DND-41 (cell line): ENCODE measurements at regions not wholly inside any gene's neighbourhood (a gene's known extent, or its start where the extent isn't known, plus 50 kb on each side); places are given as distances from the start of the nearest gene placed in this dataset.

Experiments
- ATAC-seq: fragments of 200-7000 bp; cut with Tn5 transposase; 3 replicates; pipeline ENCODE4 v1.9.1; 2021; ENCODE audit warnings: low read depth; ENCODE audit not compliant: insufficient read depth
- DNase-seq: peaks from one replicate; pipeline ENCODE4 v3.0.0-alpha.2; 2020
- H2AFZ ChIP-seq: 2 replicates; pipeline ENCODE4 v1.6.0; 2012; ENCODE audit warnings: low read depth, low read length
- H3K27ac ChIP-seq: 2 replicates; pipeline ENCODE4 v1.5.1; 2012; ENCODE audit warnings: low read length, inconsistent platforms
- H3K27me3 ChIP-seq: fragments of 200-600 bp; sonication (generic); 2 replicates; pipeline ENCODE4 v1.6.0; 2012; ENCODE audit warnings: low read length, mild to moderate bottlenecking, inconsistent platforms; ENCODE audit not compliant: insufficient read depth, poor library complexity
- H3K36me3 ChIP-seq: 2 replicates; pipeline ENCODE4 v1.5.1; 2012; ENCODE audit warnings: low read length, inconsistent platforms; ENCODE audit not compliant: insufficient read depth
- H3K4me1 ChIP-seq: 2 replicates; pipeline ENCODE4 v1.5.1; 2012; ENCODE audit warnings: mild to moderate bottlenecking, low read length; ENCODE audit not compliant: insufficient read depth
- H3K4me2 ChIP-seq: 2 replicates; pipeline ENCODE4 v1.6.0; 2012; ENCODE audit warnings: mild to moderate bottlenecking, moderate library complexity, low read length, inconsistent platforms; ENCODE audit not compliant: insufficient read depth
- H3K4me3 ChIP-seq, 2 experiments: fragments of 200-600 bp in 1 of 2; shearing (Covaris generic) in 1 of 2; 2 replicates each; pipeline ENCODE4 v1.5.1; 2012 to 2016; ENCODE audit warnings: inconsistent platforms in 2 of 2, low read length in 2 of 2, mild to moderate bottlenecking in 2 of 2, low read depth in 1 of 2, moderate library complexity in 1 of 2
- H3K79me2 ChIP-seq: 2 replicates; pipeline ENCODE4 v1.6.0; 2012; ENCODE audit warnings: low read length, inconsistent platforms; ENCODE audit not compliant: insufficient read depth
- H3K9ac ChIP-seq: 2 replicates; pipeline ENCODE4 v1.6.0; 2012; ENCODE audit warnings: low read depth, mild to moderate bottlenecking, inconsistent platforms, low read length, moderate library complexity
- H3K9me3 ChIP-seq: 2 replicates; pipeline ENCODE4 v1.5.1; 2012; ENCODE audit warnings: low read length, moderate library complexity, mild to moderate bottlenecking, inconsistent platforms; ENCODE audit not compliant: insufficient read depth, severe bottlenecking
- H4K20me1 ChIP-seq: 2 replicates; pipeline ENCODE4 v1.6.0; 2012; ENCODE audit warnings: low read length; ENCODE audit not compliant: insufficient read depth
- EZH2 ChIP-seq: IDR thresholded peaks from 3 replicates; pipeline ENCODE4 v1.6.1; 2012; ENCODE audit warnings: borderline replicate concordance, low read depth, mild to moderate bottlenecking, moderate library complexity, low read length, inconsistent platforms; ENCODE audit not compliant: severe bottlenecking
- TF ChIP-seq, protein P1 (sequence below): IDR thresholded peaks from 2 replicates; pipeline ENCODE4 v1.5.1; 2012; ENCODE audit warnings: borderline replicate concordance, low read length, moderate library complexity, mild to moderate bottlenecking; ENCODE audit not compliant: poor library complexity, severe bottlenecking; ENCODE audit errors: extremely low read depth

DNA sequence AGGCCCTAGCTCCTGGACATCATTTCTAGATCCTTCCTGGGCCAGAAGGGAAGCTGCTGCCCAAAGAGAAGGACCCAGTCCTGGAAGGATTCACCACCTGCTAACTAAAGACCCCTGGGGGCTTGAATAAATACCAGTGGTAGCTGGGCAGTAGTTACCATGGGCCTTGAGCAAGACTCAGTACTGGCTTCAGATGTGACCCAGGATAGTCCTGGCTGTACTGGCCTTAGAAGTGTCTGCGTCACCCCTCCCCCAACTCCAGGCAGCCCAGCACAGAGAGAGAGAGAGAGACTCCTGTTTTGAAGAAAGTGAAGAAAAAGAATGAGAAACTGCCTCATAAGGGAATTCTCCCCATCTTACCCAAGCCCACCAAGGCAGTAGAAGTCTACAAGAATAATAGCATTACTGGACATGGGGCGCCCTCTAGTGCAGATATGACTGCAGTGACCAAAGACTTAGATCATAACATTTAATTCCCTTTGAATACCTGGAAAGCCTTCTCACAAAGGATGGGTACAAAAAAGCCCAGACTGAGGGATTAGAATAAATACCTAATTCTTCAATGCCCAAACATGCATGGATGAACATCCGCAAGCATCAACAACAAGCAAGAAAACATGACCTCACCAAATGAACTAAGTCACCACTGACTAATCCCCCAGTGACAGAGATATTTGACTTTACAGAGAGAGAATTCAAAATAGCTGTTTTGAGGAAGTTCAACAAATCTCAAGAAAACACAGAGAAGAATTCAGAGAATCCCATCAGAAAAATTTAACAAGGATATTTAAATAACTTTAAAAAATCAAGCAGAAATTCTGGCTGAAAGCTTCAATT, 171.8 kb downstream of the HNRNPD start:
- TF ChIP-seq EZH2, result no peak
- TF ChIP-seq, protein P1, sequence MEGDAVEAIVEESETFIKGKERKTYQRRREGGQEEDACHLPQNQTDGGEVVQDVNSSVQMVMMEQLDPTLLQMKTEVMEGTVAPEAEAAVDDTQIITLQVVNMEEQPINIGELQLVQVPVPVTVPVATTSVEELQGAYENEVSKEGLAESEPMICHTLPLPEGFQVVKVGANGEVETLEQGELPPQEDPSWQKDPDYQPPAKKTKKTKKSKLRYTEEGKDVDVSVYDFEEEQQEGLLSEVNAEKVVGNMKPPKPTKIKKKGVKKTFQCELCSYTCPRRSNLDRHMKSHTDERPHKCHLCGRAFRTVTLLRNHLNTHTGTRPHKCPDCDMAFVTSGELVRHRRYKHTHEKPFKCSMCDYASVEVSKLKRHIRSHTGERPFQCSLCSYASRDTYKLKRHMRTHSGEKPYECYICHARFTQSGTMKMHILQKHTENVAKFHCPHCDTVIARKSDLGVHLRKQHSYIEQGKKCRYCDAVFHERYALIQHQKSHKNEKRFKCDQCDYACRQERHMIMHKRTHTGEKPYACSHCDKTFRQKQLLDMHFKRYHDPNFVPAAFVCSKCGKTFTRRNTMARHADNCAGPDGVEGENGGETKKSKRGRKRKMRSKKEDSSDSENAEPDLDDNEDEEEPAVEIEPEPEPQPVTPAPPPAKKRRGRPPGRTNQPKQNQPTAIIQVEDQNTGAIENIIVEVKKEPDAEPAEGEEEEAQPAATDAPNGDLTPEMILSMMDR, result peak; percentile 85
- peak; percentile 62 for DNase-seq

DNA sequence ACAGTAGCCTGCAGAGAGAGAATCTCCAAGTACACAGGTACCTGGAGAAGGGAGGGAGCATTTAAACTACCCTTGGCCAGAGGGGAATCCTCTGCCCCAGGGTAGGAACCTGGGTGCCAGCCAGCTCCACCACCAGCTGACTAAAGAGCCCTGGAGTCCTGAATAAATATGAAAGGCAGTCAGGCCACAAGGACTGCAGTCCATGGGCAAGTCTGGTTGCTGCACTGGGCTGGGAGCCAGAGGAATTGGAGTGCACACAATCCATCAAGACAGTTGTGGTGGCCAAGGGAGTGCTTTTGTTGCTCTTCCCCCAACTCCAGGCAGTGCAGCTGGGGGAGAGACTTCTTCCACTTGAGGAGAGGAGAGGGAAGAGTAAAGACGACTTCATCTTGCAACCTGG, 172.5 kb downstream of the HNRNPD start:
- no peaks in the 10 kb centered on the region for H3K79me2 ChIP-seq
- ATAC-seq (no peak), DNase-seq (no peak)
- no peak overlapping the region for H2AFZ ChIP-seq
- no peaks in the 10 kb centered on the region for H3K36me3 ChIP-seq
- no peak overlapping the region for H3K9ac ChIP-seq
- no peaks in the 10 kb centered on the region for H3K4me1 ChIP-seq
- H3K27ac ChIP-seq, result no peak overlapping the region
- no peaks in the 10 kb centered on the region for H3K9me3 ChIP-seq
- H3K4me3 ChIP-seq, result no peak overlapping the region
- TF ChIP-seq, protein P1, result no peak
- no peak for TF ChIP-seq EZH2
- no peaks in the 10 kb centered on the region for H4K20me1 ChIP-seq
- no peaks in the 10 kb centered on the region for H3K27me3 ChIP-seq
- H3K4me2 ChIP-seq, result no peak overlapping the region

More for the DNA sequence above, 171.8 kb downstream of the HNRNPD start:
- Histone ChIP-seq H4K20me1 (no peaks in the 10 kb centered on the region), H3K79me2 (no peaks in the 10 kb centered on the region), H2AFZ (no peak overlapping the region), H3K4me3 (no peak overlapping the region), H3K9me3 (no peaks in the 10 kb centered on the region), H3K36me3 (no peaks in the 10 kb centered on the region), H3K9ac (no peak overlapping the region), H3K27me3 (no peaks in the 10 kb centered on the region), H3K27ac (no peak overlapping the region), H3K4me1 (no peaks in the 10 kb centered on the region), H3K4me2 (no peak overlapping the region)
- ATAC-seq, result peak; percentile 82

DNA sequence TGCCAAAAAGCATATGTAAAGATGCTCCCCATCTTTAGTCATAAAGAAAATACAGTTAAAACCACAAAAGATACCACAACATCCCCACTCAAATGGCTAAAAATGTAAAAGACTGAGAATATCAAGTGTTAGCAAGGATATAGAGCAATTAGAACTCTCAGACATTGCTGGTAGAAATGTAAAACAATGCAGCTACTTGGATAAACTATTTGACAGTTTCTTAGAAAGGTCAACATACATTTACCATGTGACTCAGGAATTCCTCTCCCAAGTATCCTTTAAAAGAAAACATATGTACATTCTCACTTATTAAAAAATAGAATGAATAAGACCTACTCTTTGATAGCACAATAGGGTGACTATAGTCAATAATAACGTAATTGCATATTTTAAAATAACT, 173.7 kb downstream of the HNRNPD start:
- no peak for ATAC-seq
- H3K4me3 ChIP-seq, result no peak overlapping the region
- no peak overlapping the region for H3K27ac ChIP-seq

More for the DNA sequence above, 173.7 kb downstream of the HNRNPD start:
- Histone ChIP-seq H3K36me3 (no peaks in the 10 kb centered on the region), H3K79me2 (no peaks in the 10 kb centered on the region), H3K27me3 (no peaks in the 10 kb centered on the region), H4K20me1 (no peaks in the 10 kb centered on the region), H2AFZ (no peak overlapping the region), H3K4me1 (no peaks in the 10 kb centered on the region), H3K9me3 (no peaks in the 10 kb centered on the region), H3K4me2 (no peak overlapping the region), H3K9ac (no peak overlapping the region)
- DNase-seq, result no peak
- no peak for TF ChIP-seq EZH2
- TF ChIP-seq, protein P1, result no peak
